ENCODE measurements at regions not wholly inside any gene's neighbourhood (a gene's known extent, or its start where the extent isn't known, plus 50 kb on each side); places are given as distances from the start of the nearest gene placed in this dataset.

- DNase-seq (ENCODE audit: low spot score): no peak
- TF ChIP-seq CTCF (IDR thresholded peaks at IDR 0.05; ENCODE audit: extremely low read depth, missing control alignments): no peak
Measured at GRCh38 chr16:66295213-66295612, 71.3 kb upstream of the CDH5 start.

- no peak for TF ChIP-seq CTCF (IDR thresholded peaks at IDR 0.05; ENCODE audit: extremely low read depth, missing control alignments)
- DNase-seq (ENCODE audit: low spot score): no peak
Measured at GRCh38 chr16:66294507-66294906, 72.0 kb upstream of the CDH5 start.

- no peak for DNase-seq (ENCODE audit: low spot score)
- TF ChIP-seq CTCF (IDR thresholded peaks at IDR 0.05; ENCODE audit: extremely low read depth, missing control alignments): no peak
Measured at GRCh38 chr16:66293932-66294331, 72.6 kb upstream of the CDH5 start.

GRCh38 chr16:66293207-66293735 is 73.2 kb upstream of the CDH5 start:
- no peak for DNase-seq (ENCODE audit: low spot score)
- TF ChIP-seq CTCF (IDR thresholded peaks at IDR 0.05; ENCODE audit: extremely low read depth, missing control alignments): no peak

GRCh38 chr16:66292241-66292935 is 74.1 kb upstream of the CDH5 start:
- no peak for TF ChIP-seq CTCF (IDR thresholded peaks at IDR 0.05; ENCODE audit: extremely low read depth, missing control alignments)
- DNase-seq (ENCODE audit: low spot score): no peak

GRCh38 chr16:66291833-66292232 is 74.7 kb upstream of the CDH5 start:
- TF ChIP-seq CTCF (IDR thresholded peaks at IDR 0.05; ENCODE audit: extremely low read depth, missing control alignments): no peak
- no peak for DNase-seq (ENCODE audit: low spot score)

GRCh38 chr16:66290431-66290830 is 76.1 kb upstream of the CDH5 start:
- no peak for DNase-seq (ENCODE audit: low spot score)
- TF ChIP-seq CTCF (IDR thresholded peaks at IDR 0.05; ENCODE audit: extremely low read depth, missing control alignments): no peak
